IMR-90 (cell line): ENCODE measurements at regions not wholly inside any gene's neighbourhood (a gene's known extent, or its start where the extent isn't known, plus 50 kb on each side); places are given as distances from the start of the nearest gene placed in this dataset.

ENCODE experiments used
- TF ChIP-seq, protein P1 (sequence below): fragments of 150-350 bp; IDR thresholded peaks from 2 replicates; pipeline ENCODE4 v1.6.1; 2017; ENCODE audit warnings: mild to moderate bottlenecking, antibody characterized with exemption, low read length, low read depth
- TF ChIP-seq, protein P2 (sequence below): conservative IDR thresholded peaks from 2 replicates; pipeline ENCODE4 v1.5.1; 2012; ENCODE audit warnings: mild to moderate bottlenecking, low read depth, low read length, improper control_type of control experiment

DNA sequence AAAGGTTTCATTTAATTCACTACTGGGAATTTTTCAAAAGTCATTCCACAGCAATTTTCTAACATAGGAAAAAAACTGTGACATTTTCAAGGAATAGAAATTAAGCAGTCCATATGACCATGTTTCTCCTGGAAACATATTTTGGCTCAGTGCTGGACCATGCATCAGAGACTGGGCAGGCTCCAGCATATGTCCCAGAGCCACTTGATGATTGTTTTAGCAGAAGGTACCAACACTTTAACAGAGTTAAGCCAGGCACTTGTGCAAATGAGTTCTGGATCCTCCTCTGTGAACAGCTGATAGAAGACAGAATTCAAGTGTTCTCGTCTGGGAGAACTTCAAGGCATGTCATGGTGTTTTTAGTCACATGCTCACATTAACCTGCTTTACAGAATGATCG, 516.3 kb downstream of the COL12A1 start:
- TF ChIP-seq, protein P1, sequence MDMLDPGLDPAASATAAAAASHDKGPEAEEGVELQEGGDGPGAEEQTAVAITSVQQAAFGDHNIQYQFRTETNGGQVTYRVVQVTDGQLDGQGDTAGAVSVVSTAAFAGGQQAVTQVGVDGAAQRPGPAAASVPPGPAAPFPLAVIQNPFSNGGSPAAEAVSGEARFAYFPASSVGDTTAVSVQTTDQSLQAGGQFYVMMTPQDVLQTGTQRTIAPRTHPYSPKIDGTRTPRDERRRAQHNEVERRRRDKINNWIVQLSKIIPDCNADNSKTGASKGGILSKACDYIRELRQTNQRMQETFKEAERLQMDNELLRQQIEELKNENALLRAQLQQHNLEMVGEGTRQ = no peak
- TF ChIP-seq, protein P2, sequence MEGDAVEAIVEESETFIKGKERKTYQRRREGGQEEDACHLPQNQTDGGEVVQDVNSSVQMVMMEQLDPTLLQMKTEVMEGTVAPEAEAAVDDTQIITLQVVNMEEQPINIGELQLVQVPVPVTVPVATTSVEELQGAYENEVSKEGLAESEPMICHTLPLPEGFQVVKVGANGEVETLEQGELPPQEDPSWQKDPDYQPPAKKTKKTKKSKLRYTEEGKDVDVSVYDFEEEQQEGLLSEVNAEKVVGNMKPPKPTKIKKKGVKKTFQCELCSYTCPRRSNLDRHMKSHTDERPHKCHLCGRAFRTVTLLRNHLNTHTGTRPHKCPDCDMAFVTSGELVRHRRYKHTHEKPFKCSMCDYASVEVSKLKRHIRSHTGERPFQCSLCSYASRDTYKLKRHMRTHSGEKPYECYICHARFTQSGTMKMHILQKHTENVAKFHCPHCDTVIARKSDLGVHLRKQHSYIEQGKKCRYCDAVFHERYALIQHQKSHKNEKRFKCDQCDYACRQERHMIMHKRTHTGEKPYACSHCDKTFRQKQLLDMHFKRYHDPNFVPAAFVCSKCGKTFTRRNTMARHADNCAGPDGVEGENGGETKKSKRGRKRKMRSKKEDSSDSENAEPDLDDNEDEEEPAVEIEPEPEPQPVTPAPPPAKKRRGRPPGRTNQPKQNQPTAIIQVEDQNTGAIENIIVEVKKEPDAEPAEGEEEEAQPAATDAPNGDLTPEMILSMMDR = no peak
